ENCODE measurements at regions not wholly inside any gene's neighbourhood (a gene's known extent, or its start where the extent isn't known, plus 50 kb on each side); places are given as distances from the start of the nearest gene placed in this dataset.

GRCh38 chr6:137343241-137343640 lies 124.1 kb upstream of the IFNGR1 start:
- Histone ChIP-seq H4K8ac (ENCODE audit: extremely low read depth, insufficient read depth, low read length) (no peak overlapping the region), H3K9ac (replicated peaks in 1 of 4; ENCODE audit: extremely low read depth in 1 of 4, low read depth in 3 of 4, low read length in 3 of 4) (no peak overlapping the region), H2BK20ac (ENCODE audit: low read length) (no peak overlapping the region), H3K23me2 (ENCODE audit: low read depth, low read length) (no peaks in the 10 kb centered on the region), H3K4me3 (ENCODE audit: extremely low read depth in 1 of 4, insufficient read depth in 2 of 4, low read depth in 3 of 4, low read length in 4 of 4) (no peak overlapping the region), H2BK12ac (ENCODE audit: low read depth, low read length) (no peak overlapping the region), H3K14ac (ENCODE audit: insufficient read length) (no peak overlapping the region), H2AFZ (ENCODE audit: low read length) (no peak overlapping the region), H2BK15ac (ENCODE audit: low read length) (no peak overlapping the region), H3K4ac (replicated peaks; ENCODE audit: insufficient read length, low read depth, low read length) (no peak overlapping the region), H4K5ac (ENCODE audit: insufficient read length, low read depth, low read length) (no peak overlapping the region), H3K79me1 (ENCODE audit: low read depth, low read length) (no peaks in the 10 kb centered on the region), H3K18ac (ENCODE audit: extremely low read depth, low read length) (no peak overlapping the region), H3K9me3 (ENCODE audit: insufficient read depth in 2 of 2, low read depth in 1 of 2, low read length in 1 of 2) (no peaks in the 10 kb centered on the region), H4K91ac (replicated peaks; ENCODE audit: insufficient read length, low read length) (no peak overlapping the region), H2BK120ac (replicated peaks; ENCODE audit: low read depth, low read length) (no peak overlapping the region), H3K4me1 (replicated peaks in 1 of 4; ENCODE audit: control insufficient read depth in 3 of 4, insufficient read depth in 4 of 4, low read length in 3 of 4) (peaks cover 0 to 11% (median 3%) of the 10 kb centered on the region in 4 experiments; a peak in 4 of 7 replicates), H3K4me2 (ENCODE audit: insufficient read depth in 1 of 2, low read depth in 2 of 2, low read length in 2 of 2) (no peak overlapping the region), H3K27me3 (replicated peaks in 1 of 4; ENCODE audit: control insufficient read depth in 3 of 4, extremely low read depth in 1 of 4, insufficient read depth in 3 of 4, low read length in 3 of 4) (no peaks in the 10 kb centered on the region; a peak in 1 of 7 replicates), H4K20me1 (replicated peaks in 1 of 2; ENCODE audit: control insufficient read depth in 1 of 2, insufficient read depth in 2 of 2, low read length in 2 of 2) (no peaks in the 10 kb centered on the region), H3K23ac (ENCODE audit: insufficient read length) (no peak overlapping the region), H3K79me2 (ENCODE audit: control insufficient read depth in 1 of 2, insufficient read depth in 2 of 2, low read length in 2 of 2) (no peaks in the 10 kb centered on the region), H3K36me3 (ENCODE audit: control insufficient read depth in 2 of 4, insufficient read depth in 4 of 4, low read length in 3 of 4) (no peaks in the 10 kb centered on the region; a peak in 1 of 8 replicates), H3K27ac (ENCODE audit: low read depth, low read length) (no peak overlapping the region), H2AK5ac (ENCODE audit: low read depth, low read length) (no peak overlapping the region), H2BK5ac (ENCODE audit: low read depth, low read length) (no peak overlapping the region), H3K56ac (replicated peaks; ENCODE audit: insufficient read length, low read depth, low read length) (no peak overlapping the region)
- 89 to 100% methylated on average over 1 to 3 of the region's 3 CpGs for WGBS, 2 experiments (ENCODE audit: extremely low coverage in 1 of 2, insufficient coverage in 1 of 2, insufficient read length in 1 of 2, insufficient replicate concordance in 2 of 2, low coverage in 1 of 2, low lambda C conversion rate in 2 of 2, missing lambda C conversion rate in 1 of 2)
- DNase-seq (ENCODE audit: low read depth in 1 of 2, low spot score in 2 of 2) (no peak), FAIRE-seq (no peak)
- ChIA-PET POLR2A (ENCODE audit: partially characterized antibody) (no interaction called here), CTCF (ENCODE audit: partially characterized antibody) (interaction anchor here (0.9 to 3.9 kb wide), 4 partner anchors 22 to 288 kb away, joined by 3 to 16 read pairs (median 3); no protein-coding TSS in a partner anchor)
- no peak for TF ChIP-seq TEAD4 (IDR thresholded peaks at IDR 0.05; ENCODE audit: low read depth, low read length)
- TF ChIP-seq RXRA (IDR thresholded peaks at IDR 0.05; ENCODE audit: insufficient read depth, low read depth, low read length) = no peak
- no peak for TF ChIP-seq FOSL1 (IDR thresholded peaks at IDR 0.05; ENCODE audit: insufficient read depth, low read depth, low read length)
- TF ChIP-seq SP2 (IDR thresholded peaks at IDR 0.05; ENCODE audit: low read length) = no peak
- no peak for TF ChIP-seq TBP (IDR thresholded peaks at IDR 0.05; ENCODE audit: low read depth, low read length)
- no peak for TF ChIP-seq SAP30 (IDR thresholded peaks at IDR 0.05; ENCODE audit: insufficient read depth, insufficient replicate concordance, low read length)
- no peak for TF ChIP-seq MAX (IDR thresholded peaks at IDR 0.05)
- TF ChIP-seq EP300 (IDR thresholded peaks at IDR 0.05; ENCODE audit: borderline replicate concordance in 1 of 2, low read depth in 2 of 2, low read length in 2 of 2) = no peak
- TF ChIP-seq BACH1 (IDR thresholded peaks at IDR 0.05; ENCODE audit: low read length) = no peak
- no peak for TF ChIP-seq BRCA1 (IDR thresholded peaks at IDR 0.05; ENCODE audit: low read depth, low read length)
- no peak for TF ChIP-seq CHD2 (IDR thresholded peaks at IDR 0.05; ENCODE audit: low read length)
- no peak for TF ChIP-seq TCF12 (IDR thresholded peaks at IDR 0.05; ENCODE audit: low read depth, low read length)
- TF ChIP-seq NRF1 (IDR thresholded peaks at IDR 0.05; ENCODE audit: low read depth, low read length) = no peak
- no peak for TF ChIP-seq SRF (IDR thresholded peaks at IDR 0.05; ENCODE audit: low read depth, low read length)
- TF ChIP-seq RBBP5 (IDR thresholded peaks at IDR 0.05; ENCODE audit: borderline replicate concordance, low read depth, low read length) = no peak
- no peak for TF ChIP-seq ZNF274 (IDR thresholded peaks at IDR 0.05; ENCODE audit: borderline replicate concordance, extremely low read depth, low read length)

All from H1 (cell line).